Immature natural killer cell (primary cell): ENCODE measurements at regions not wholly inside any gene's neighbourhood (a gene's known extent, or its start where the extent isn't known, plus 50 kb on each side); places are given as distances from the start of the nearest gene placed in this dataset.

ENCODE experiments used
- DNase-seq, 3 donors: peaks; one replicate each; pipeline ENCODE4 v3.0.0; 2022; ENCODE audit warnings: mixed read lengths in 1 of 3
- H3K27ac Mint-ChIP-seq, 6 donors: one replicate each; pipeline ENCODE4 v1.8.0; 2020; ENCODE audit warnings: mixed read lengths in 6 of 6, mild to moderate bottlenecking in 5 of 6, inconsistent platforms in 4 of 6, moderate library complexity in 3 of 6
- H3K27me3 Mint-ChIP-seq, 3 donors: one replicate each; pipeline ENCODE4 v1.8.0; 2020 to 2021; ENCODE audit warnings: low read depth in 3 of 3, mild to moderate bottlenecking in 3 of 3, mixed read lengths in 3 of 3, moderate library complexity in 3 of 3, inconsistent platforms in 1 of 3
- H3K36me3 Mint-ChIP-seq, 3 donors: one replicate each; pipeline ENCODE4 v1.8.0; 2020; ENCODE audit warnings: mixed read lengths in 3 of 3, inconsistent platforms in 2 of 3, mild to moderate bottlenecking in 2 of 3
- H3K4me1 Mint-ChIP-seq, 2 donors: one replicate each; pipeline ENCODE4 v1.8.0; 2020; ENCODE audit warnings: inconsistent platforms in 2 of 2, mild to moderate bottlenecking in 2 of 2, mixed read lengths in 2 of 2, moderate library complexity in 1 of 2
- H3K4me3 Mint-ChIP-seq, 5 donors: one replicate each; pipeline ENCODE4 v1.8.0; 2020; ENCODE audit warnings: mild to moderate bottlenecking in 5 of 5, mixed read lengths in 5 of 5, inconsistent platforms in 3 of 5, moderate library complexity in 3 of 5
- H3K9me3 Mint-ChIP-seq, 6 donors: one replicate each; pipeline ENCODE4 v1.8.0; 2020; ENCODE audit warnings: mild to moderate bottlenecking in 6 of 6, mixed read lengths in 6 of 6, inconsistent platforms in 4 of 6, moderate library complexity in 3 of 6

- Mint-ChIP-seq H3K4me3 (peak overlapping the region in 4 of 5 donors; percentile 2 to 79 (median 60)), H3K36me3 (peaks cover 8 to 10% (median 10%) of the 10 kb centered on the region in 3 donors), H3K4me1 (peaks cover 8 to 31% of the 10 kb centered on the region in 2 donors)
Measured at GRCh38 chr5:3980156-3980555, 384.5 kb downstream of the IRX1 start.

GRCh38 chr5:3987867-3988266 is 392.2 kb downstream of the IRX1 start:
- no peak overlapping the region for H3K27ac Mint-ChIP-seq
- H3K4me1 Mint-ChIP-seq = no peaks in the 10 kb centered on the region
- no peak for DNase-seq
- no peak overlapping the region for H3K4me3 Mint-ChIP-seq
- H3K27me3 Mint-ChIP-seq = peaks cover 0 to 4% (median 0%) of the 10 kb centered on the region in 3 donors
- H3K9me3 Mint-ChIP-seq = peaks cover 0 to 10% (median 5%) of the 10 kb centered on the region in 6 donors
- peaks cover 0 to 4% (median 0%) of the 10 kb centered on the region in 3 donors for H3K36me3 Mint-ChIP-seq

More at GRCh38 chr5:3980156-3980555, 384.5 kb downstream of the IRX1 start:
- peak; percentile 34 to 62 (median 47) for DNase-seq
- H3K9me3 Mint-ChIP-seq = peaks cover 2 to 17% (median 11%) of the 10 kb centered on the region in 6 donors
- H3K27me3 Mint-ChIP-seq = peaks cover 0 to 4% (median 0%) of the 10 kb centered on the region in 3 donors
- H3K27ac Mint-ChIP-seq = peak overlapping the region in 4 of 6 donors; percentile 6 to 76 (median 64)

GRCh38 chr5:3993856-3994473 is 398.3 kb downstream of the IRX1 start:
- H3K36me3 Mint-ChIP-seq = no peaks in the 10 kb centered on the region
- H3K27me3 Mint-ChIP-seq = peaks cover 0 to 3% (median 2%) of the 10 kb centered on the region in 3 donors
- H3K9me3 Mint-ChIP-seq = peaks cover 0 to 8% (median 1%) of the 10 kb centered on the region in 6 donors
- DNase-seq = no peak
- no peak overlapping the region for H3K4me3 Mint-ChIP-seq
- H3K27ac Mint-ChIP-seq = peak overlapping the region in 1 of 6 donors; percentile 56
- H3K4me1 Mint-ChIP-seq = peaks cover 11% of the 10 kb centered on the region in 2 donors

- peaks cover 0 to 8% (median 1%) of the 10 kb centered on the region in 6 donors for H3K9me3 Mint-ChIP-seq
- H3K4me1 Mint-ChIP-seq = peaks cover 11 to 15% of the 10 kb centered on the region in 2 donors
- no peaks in the 10 kb centered on the region for H3K36me3 Mint-ChIP-seq
- H3K27ac Mint-ChIP-seq = peak overlapping the region in 1 of 6 donors; percentile 4
- DNase-seq = no peak
- H3K4me3 Mint-ChIP-seq = no peak overlapping the region
- H3K27me3 Mint-ChIP-seq = peaks cover 0 to 3% (median 2%) of the 10 kb centered on the region in 3 donors
Measured at GRCh38 chr5:3994628-3995027, 399.0 kb downstream of the IRX1 start.

GRCh38 chr5:3995954-3996619 is 400.5 kb downstream of the IRX1 start:
- Mint-ChIP-seq H3K27ac (no peak overlapping the region), H3K4me3 (no peak overlapping the region), H3K9me3 (peaks cover 0 to 8% (median 1%) of the 10 kb centered on the region in 6 donors), H3K27me3 (peaks cover 0 to 3% (median 2%) of the 10 kb centered on the region in 3 donors), H3K4me1 (peaks cover 11 to 23% of the 10 kb centered on the region in 2 donors), H3K36me3 (no peaks in the 10 kb centered on the region)
- DNase-seq = no peak

GRCh38 chr5:3996707-3997336 is 401.2 kb downstream of the IRX1 start:
- H3K36me3 Mint-ChIP-seq = no peaks in the 10 kb centered on the region
- DNase-seq = no peak
- H3K27ac Mint-ChIP-seq = no peak overlapping the region
- peaks cover 11 to 23% of the 10 kb centered on the region in 2 donors for H3K4me1 Mint-ChIP-seq
- peaks cover 0 to 6% (median 2%) of the 10 kb centered on the region in 3 donors for H3K27me3 Mint-ChIP-seq
- peaks cover 0 to 2% (median 0%) of the 10 kb centered on the region in 6 donors for H3K9me3 Mint-ChIP-seq
- no peak overlapping the region for H3K4me3 Mint-ChIP-seq

- Mint-ChIP-seq H3K4me1 (peaks cover 11 to 23% of the 10 kb centered on the region in 2 donors), H3K36me3 (no peaks in the 10 kb centered on the region), H3K27me3 (peaks cover 0 to 6% (median 2%) of the 10 kb centered on the region in 3 donors), H3K27ac (no peak overlapping the region), H3K4me3 (no peak overlapping the region), H3K9me3 (no peaks in the 10 kb centered on the region)
- no peak for DNase-seq
Measured at GRCh38 chr5:3997670-3998069, 402.0 kb downstream of the IRX1 start.

GRCh38 chr5:3999929-4000328 is 404.3 kb downstream of the IRX1 start:
- Mint-ChIP-seq H3K36me3 (no peaks in the 10 kb centered on the region), H3K4me1 (peaks cover under 1 to 12% of the 10 kb centered on the region in 2 donors), H3K9me3 (no peaks in the 10 kb centered on the region), H3K27me3 (peaks cover 0 to 6% (median 2%) of the 10 kb centered on the region in 3 donors), H3K4me3 (no peak overlapping the region), H3K27ac (no peak overlapping the region)
- DNase-seq = no peak

GRCh38 chr5:4001004-4001403 is 405.4 kb downstream of the IRX1 start:
- Mint-ChIP-seq H3K4me1 (peaks cover 0 to 12% of the 10 kb centered on the region in 2 donors), H3K4me3 (no peak overlapping the region), H3K27me3 (peaks cover 0 to 6% (median 4%) of the 10 kb centered on the region in 3 donors), H3K9me3 (no peaks in the 10 kb centered on the region), H3K27ac (no peak overlapping the region), H3K36me3 (no peaks in the 10 kb centered on the region)
- DNase-seq = no peak

- Mint-ChIP-seq H3K27me3 (peaks cover 0 to 6% (median 1%) of the 10 kb centered on the region in 3 donors), H3K9me3 (peaks cover 0 to 2% (median 0%) of the 10 kb centered on the region in 6 donors), H3K4me1 (peaks cover 0 to 12% of the 10 kb centered on the region in 2 donors), H3K4me3 (no peak overlapping the region), H3K36me3 (no peaks in the 10 kb centered on the region), H3K27ac (no peak overlapping the region)
- no peak for DNase-seq
Measured at GRCh38 chr5:4001758-4002533, 406.3 kb downstream of the IRX1 start.

GRCh38 chr5:4005335-4005734 is 409.7 kb downstream of the IRX1 start:
- Mint-ChIP-seq H3K27me3 (peaks cover 0 to 4% (median 1%) of the 10 kb centered on the region in 3 donors), H3K9me3 (peaks cover 0 to 5% (median 0%) of the 10 kb centered on the region in 6 donors), H3K4me3 (no peak overlapping the region), H3K4me1 (peaks cover 0 to 1% of the 10 kb centered on the region in 2 donors), H3K36me3 (no peaks in the 10 kb centered on the region), H3K27ac (no peak overlapping the region)
- DNase-seq = no peak

GRCh38 chr5:4007001-4007400 is 411.4 kb downstream of the IRX1 start:
- H3K27me3 Mint-ChIP-seq = peaks cover 0 to 2% (median 1%) of the 10 kb centered on the region in 3 donors
- H3K4me1 Mint-ChIP-seq = no peaks in the 10 kb centered on the region

GRCh38 chr5:4011943-4012342 is 416.3 kb downstream of the IRX1 start:
- Mint-ChIP-seq H3K9me3 (peaks cover 0 to 2% (median 0%) of the 10 kb centered on the region in 6 donors), H3K27me3 (peaks cover 0 to 3% (median 0%) of the 10 kb centered on the region in 3 donors), H3K4me1 (peaks cover 17 to 19% of the 10 kb centered on the region in 2 donors), H3K27ac (no peak overlapping the region), H3K36me3 (no peaks in the 10 kb centered on the region), H3K4me3 (no peak overlapping the region)
- DNase-seq = no peak

More at GRCh38 chr5:4007001-4007400, 411.4 kb downstream of the IRX1 start:
- DNase-seq = no peak
- no peaks in the 10 kb centered on the region for H3K36me3 Mint-ChIP-seq
- no peak overlapping the region for H3K27ac Mint-ChIP-seq
- no peak overlapping the region for H3K4me3 Mint-ChIP-seq
- peaks cover 0 to 5% (median 0%) of the 10 kb centered on the region in 6 donors for H3K9me3 Mint-ChIP-seq
